ENCODE measurements at regions not wholly inside any gene's neighbourhood (a gene's known extent, or its start where the extent isn't known, plus 50 kb on each side); places are given as distances from the start of the nearest gene placed in this dataset.

DNA sequence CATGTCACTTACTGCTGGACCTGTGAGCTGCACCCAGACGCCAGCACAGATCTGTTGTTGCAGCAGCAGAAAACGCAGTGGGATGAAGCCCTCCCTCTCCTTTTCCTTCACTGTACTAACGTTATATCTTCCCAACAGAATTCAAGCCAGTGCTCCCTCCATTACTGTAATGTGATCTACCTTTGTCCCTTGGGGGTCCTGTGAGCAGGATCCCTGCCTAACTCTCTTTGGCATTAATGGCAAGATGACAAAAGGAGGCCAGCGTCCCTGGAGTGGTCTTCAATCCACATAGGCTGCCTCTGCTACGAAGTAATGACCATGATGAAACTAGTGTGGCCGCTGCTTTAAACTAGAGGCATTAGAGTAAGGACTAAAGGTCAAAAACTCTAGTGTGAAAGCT, 69.3 kb upstream of the SOX14 start:
- TF ChIP-seq POLR2A (IDR thresholded peaks at IDR 0.05), result no peak
- TF ChIP-seq, protein P1, sequence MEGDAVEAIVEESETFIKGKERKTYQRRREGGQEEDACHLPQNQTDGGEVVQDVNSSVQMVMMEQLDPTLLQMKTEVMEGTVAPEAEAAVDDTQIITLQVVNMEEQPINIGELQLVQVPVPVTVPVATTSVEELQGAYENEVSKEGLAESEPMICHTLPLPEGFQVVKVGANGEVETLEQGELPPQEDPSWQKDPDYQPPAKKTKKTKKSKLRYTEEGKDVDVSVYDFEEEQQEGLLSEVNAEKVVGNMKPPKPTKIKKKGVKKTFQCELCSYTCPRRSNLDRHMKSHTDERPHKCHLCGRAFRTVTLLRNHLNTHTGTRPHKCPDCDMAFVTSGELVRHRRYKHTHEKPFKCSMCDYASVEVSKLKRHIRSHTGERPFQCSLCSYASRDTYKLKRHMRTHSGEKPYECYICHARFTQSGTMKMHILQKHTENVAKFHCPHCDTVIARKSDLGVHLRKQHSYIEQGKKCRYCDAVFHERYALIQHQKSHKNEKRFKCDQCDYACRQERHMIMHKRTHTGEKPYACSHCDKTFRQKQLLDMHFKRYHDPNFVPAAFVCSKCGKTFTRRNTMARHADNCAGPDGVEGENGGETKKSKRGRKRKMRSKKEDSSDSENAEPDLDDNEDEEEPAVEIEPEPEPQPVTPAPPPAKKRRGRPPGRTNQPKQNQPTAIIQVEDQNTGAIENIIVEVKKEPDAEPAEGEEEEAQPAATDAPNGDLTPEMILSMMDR (IDR thresholded peaks at IDR 0.05), result no peak
